Urothelium cell line (cell line): ENCODE measurements at regions not wholly inside any gene's neighbourhood (a gene's known extent, or its start where the extent isn't known, plus 50 kb on each side); places are given as distances from the start of the nearest gene placed in this dataset.
"Not testable (repeated sequence)": the region's sequence is repeated elsewhere in the genome, so short reads cannot be mapped to it uniquely, and the experiment has no call there.

Source experiments
- DNase-seq: peaks from one replicate; pipeline ENCODE4 v3.0.0; 2011; ENCODE audit warnings: low spot score, mixed read lengths
- FAIRE-seq: peaks from 2 replicates; lab custom pipeline; 2011; peaks lifted over from hg19 to GRCh38; lab: Jason Lieb, UNC

DNA sequence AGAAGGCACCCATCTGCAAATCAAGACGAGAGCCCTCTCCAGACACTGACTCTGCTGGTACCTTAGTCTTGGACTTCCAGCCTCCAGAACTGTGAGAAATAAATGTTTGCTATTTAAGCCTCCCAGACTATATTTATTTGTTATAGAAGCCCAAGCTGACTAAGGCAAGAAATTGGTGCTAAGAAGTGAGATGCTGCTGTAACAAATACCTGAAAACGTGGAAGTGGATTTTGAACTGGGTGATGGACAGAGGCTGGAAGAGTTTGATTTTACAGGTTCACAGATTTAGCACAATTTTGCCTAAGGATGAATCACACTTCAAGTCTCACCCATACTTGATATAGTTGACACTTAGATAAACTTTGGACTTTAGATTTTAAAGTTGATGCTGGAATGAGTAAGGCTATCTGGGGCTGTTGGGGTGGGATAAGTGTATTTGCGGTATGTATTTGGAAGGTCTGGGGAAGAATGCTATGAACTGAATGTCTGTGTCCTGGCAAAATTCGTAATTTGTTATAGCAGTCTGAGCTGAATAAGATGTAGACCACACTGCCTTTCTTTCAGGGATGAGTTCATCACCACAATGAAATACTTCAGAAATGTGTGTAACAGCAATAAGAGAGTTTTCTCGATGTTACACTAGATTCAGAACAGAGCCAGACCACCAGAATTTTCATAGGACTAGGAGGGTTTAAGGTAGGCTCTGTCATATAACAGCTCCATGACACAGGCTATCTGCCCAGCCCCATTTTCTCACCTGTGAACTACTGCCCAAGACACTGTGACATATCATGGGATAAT, 120.5 kb upstream of the LMCD1 start:
- DNase-seq = no peak
- no peak for FAIRE-seq

DNA sequence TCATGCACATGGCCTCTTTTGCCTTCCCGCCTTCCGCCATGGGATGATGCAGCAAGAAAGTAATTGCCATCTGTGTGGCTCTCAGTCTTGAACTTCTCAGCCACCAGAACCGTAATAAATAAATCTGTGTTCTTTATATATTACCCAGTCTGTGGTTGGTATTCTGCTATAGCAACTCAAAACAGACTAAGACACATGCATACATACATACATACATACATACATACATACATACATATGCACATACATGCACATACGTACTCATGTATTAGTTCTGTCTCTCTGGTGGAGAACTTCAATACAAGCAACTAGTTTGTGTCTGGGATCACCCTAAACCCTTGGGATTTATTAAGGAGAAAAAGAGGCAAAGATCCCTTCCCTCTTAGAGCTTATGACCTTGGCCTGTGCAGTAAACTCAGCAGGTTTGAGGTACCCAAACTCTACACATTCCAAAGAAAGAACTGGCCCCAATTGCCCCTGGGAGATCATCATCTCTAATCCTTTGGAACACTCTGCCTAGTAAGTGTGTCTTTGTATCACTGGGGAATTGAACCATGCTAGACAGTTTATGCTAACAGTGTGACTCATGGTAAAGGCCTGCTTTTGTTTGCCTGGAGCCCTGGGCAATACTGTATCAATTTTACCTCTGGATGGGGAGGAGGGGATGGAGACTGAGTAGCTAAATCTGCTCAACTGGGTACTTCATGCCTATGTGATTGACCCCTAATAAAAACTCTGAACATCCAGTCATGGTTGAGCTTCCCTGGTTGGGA, 115.6 kb upstream of the LMCD1 start:
- FAIRE-seq = no peak
- DNase-seq = peak; percentile 9

DNA sequence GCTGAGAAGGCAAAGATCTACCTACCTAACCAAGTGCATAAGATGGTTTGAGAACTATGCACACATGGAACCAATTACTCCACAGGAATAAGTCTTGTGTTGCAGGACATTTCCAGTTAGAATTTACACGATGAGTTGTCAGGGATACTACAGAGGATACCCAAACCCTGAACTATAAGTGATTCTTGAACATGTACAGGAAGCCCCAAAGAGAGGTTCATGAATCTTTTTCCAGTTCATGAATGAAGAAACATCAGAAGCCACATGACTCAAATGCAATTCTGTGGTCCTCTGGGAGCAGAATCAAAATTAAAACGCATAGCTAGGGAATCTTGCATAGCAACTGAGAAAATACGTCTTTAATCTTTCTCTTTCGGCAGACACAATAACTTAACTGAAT, 114.1 kb upstream of the LMCD1 start:
- DNase-seq (no peak), FAIRE-seq (no peak)

DNA sequence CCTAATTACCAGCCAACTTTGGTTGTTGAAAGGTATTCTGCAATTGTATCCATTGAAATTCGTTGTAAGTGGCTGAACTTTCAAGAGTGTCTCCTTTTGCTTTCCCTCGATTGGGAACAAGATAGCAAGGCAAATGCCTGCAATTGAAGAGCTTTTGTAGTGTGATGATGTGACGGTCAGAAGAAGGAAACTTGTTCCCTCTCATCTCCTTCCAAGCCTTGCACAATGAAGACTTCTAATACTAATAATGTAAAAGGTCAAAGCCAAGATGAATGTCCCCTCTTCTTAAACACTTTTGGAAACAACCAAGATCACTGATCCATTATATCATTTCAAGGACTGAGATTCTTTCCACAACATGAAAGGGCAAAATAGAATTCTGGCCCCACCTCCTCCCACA, 101.9 kb upstream of the LMCD1 start:
- DNase-seq (no peak), FAIRE-seq (no peak)

DNA sequence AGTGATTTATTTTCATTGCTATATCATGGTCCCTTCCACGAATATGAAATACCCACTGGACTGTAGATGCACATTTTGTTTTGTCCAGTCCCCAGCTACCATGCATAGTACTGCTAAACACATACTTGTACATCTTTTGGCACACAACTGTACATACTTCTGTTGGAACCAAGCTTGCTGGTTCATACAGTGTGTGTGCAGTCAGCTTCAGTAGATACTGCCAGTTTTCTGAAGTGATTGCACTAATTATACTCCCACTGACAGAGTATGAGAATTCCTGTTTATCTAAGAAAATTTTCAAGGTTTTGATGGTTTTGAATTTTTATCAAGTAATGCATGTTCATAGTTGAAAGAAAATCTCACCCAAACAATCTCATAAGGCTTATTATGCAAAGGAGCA, 100.7 kb upstream of the LMCD1 start:
- no peak for FAIRE-seq

DNA sequence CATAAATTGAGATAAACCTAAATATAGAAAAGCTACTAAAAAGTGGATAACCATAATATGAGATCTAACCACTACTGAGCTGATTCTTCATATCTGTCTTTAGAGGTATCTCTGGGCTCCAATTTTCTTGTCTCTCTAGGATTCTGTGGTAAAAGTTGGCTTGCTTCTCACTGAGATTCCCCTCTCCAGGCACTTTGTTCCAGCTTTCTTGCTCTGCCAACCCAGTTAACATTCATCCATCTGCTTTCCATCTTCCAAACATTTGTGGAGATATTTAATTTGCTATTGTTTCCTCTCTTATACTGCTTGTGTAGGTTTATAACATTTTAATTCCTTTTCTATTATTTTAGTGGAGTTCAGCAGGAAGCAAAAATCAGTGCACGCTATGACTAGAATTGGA, 97.6 kb upstream of the LMCD1 start:
- DNase-seq = no peak
- FAIRE-seq = no peak

More for the DNA sequence above, 100.7 kb upstream of the LMCD1 start:
- no peak for DNase-seq

DNA sequence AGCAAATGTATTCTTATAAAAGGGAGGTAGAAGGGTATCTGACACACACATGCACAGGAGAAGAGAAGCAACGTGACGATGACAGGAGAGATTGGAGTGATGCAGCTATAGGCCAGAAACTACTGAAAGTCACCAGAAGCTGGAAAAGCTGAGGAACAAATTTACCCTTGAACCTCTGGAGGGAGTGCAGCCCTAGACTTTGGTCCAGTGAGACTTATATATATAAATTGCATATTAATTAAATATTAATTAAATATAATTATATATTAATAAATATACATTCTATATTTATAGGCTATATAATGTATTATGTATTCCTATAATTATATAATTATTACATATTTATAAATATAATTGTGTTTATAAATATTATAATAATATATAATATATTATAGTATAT, 96.5 kb upstream of the LMCD1 start:
- FAIRE-seq (no peak), DNase-seq (no peak)

DNA sequence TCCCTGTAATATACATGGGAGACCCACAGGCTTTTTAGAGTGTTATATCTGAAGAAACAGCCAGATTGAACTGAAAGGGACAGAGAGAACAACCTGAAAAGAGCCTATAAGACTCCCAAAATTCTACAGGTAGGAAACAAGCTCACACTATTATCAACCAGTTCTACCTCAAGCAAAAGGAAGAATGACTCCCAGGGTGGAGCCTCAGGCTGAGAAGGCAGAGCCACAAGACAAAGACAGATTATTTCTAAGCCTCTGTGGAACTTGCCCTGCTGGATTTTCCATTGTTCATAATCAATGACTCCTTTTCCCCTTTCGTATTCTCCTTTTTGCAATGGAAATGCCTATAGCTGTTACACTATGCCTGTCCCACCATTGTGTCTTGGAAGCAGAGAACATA, 95.1 kb upstream of the LMCD1 start:
- DNase-seq (no peak), FAIRE-seq (no peak)

DNA sequence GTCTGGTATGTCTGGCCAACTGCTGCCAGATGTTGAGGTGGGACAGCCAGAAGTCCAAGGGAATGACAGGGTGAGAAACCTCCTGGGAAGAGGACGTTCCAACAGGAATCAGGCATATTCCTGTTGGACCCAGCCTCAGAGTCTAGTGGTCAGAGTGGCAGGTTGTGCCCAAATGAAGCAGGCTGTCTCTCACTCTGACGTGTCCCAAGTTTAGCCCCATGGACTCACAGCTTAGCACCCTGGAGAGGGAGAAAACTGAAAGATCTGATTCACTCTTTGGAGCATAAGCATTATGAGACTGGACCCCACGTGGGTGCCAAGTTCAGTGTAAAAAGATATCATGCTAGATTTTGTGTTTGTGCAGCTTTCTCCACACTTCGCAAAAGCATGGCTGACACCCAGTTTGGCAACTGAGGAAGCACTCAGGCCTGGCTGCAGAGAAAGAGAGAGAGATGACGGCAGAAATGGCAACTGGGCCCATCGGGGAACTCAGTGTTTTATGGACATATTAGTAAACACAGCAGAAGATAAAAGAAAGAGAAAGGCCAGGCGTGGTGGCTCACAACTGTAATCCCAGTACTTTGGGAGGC, 88.2 kb upstream of the LMCD1 start:
- no peak for FAIRE-seq

DNA sequence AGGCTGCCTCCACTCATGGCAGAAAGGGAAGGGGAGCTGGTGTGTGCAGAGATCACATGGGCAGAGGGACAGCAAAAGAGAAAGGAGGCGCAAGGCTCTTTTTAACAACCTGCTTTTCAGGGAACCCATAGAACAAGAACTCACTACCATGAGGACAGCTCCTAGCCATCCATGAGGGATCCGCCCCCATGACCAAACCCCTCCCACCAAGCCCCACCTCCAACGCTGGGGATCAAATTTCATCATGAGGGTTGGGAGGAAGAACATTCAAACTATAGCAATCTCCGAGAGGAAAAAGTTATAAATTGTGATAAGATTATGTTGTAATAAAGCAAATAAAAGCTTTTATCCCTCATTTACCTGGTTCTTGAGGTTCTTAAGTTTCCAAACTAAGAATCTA, 84.7 kb upstream of the LMCD1 start:
- FAIRE-seq (no peak), DNase-seq (no peak)

More for the DNA sequence above, 88.2 kb upstream of the LMCD1 start:
- DNase-seq = no peak

DNA sequence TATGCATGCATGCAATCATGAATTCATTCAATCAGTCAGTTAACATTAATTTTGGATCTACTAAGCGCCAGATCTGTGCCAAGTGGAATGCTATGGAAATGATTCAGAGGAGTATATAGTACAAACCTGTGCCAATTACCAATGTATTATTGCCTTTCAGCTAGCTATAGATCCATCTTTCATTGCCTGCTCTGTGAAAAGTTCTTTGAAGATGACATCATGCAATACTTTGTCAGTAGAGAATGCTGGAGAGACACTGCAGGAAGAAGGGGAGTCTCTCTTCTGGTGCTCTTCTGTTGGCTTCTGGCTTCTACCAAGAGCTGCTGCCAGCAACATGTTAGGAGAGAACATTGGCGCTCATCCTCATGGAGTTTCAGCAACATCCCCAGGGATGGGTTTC, 81.0 kb upstream of the LMCD1 start:
- DNase-seq (no peak), FAIRE-seq (peak; percentile 42)

DNA sequence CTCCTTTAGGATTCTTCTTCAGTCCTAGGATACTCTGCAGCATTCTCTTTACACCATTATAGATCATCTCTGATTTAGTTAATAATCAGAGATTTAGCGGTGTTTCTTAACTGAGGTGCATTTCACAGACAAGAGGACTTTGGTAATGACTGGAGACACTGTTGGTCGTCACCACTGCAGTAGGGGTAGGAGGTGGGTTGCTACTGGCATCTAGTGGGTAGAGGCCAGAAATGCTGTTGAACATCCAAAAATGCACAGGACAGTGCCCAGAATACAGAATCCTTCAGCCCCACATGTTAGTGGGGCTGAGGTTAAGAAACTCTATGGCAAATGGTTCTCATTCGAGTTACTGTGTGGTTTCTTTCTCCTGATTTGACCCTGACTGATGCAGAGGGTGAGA, 80.4 kb upstream of the LMCD1 start:
- FAIRE-seq (no peak), DNase-seq (no peak)

DNA sequence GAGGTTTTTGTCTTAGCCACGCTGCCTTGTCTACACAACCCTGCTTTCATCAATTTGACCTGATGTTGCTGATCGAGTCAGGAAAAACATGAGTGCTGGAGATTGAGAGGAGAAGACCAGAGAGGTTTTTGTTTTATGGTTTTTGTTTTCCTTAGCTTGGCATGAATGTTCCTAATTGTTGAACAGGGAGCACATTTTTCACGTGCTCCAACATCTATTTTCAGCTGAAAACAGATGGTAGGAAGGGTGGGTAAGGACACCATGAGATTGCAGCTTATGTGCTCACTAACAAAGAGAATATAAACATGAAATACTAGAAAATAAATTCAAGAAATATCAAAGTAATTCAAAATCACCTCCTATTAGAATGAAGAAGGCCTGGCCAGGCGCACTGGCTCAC, 79.9 kb upstream of the LMCD1 start:
- no peak for DNase-seq
- FAIRE-seq = no peak

DNA sequence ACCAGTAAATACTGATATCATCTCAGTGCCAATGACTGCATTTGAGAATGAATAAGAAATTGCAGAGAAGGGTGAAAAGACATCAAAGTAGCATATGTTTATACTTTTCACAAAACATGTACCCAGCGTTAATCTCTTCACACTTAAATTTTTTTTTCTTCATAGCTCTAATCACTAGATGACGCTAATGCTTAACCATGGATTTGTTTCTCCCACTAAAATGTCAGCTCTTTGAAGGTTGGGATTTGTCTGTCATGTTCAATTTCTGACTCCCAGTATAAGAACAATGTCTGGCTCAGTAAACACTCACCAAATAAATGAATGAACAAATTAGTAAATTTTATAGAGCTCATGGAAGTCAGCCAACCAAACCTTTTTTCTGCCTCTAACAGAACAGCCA, 78.3 kb upstream of the LMCD1 start:
- no peak for FAIRE-seq
- DNase-seq = no peak

DNA sequence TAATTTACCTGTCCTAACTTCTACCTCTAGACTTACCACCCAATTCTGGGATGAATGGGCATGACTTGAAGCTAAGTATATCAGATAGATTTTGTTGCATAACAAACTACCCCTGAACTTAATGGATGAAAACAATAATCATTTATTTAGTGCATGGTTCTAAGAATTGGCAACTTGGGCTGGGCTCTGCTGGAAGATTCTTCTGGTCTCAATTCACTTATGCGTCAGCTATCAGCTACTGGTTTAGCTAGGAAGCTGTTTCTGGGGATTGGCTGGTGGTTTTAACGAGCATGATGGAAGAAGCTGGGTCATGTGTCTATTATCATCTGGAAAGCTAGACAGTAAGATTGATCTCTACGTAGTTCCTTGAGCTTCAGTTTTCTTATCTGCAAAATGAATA, 77.3 kb upstream of the LMCD1 start:
- no peak for FAIRE-seq
- DNase-seq = no peak

DNA sequence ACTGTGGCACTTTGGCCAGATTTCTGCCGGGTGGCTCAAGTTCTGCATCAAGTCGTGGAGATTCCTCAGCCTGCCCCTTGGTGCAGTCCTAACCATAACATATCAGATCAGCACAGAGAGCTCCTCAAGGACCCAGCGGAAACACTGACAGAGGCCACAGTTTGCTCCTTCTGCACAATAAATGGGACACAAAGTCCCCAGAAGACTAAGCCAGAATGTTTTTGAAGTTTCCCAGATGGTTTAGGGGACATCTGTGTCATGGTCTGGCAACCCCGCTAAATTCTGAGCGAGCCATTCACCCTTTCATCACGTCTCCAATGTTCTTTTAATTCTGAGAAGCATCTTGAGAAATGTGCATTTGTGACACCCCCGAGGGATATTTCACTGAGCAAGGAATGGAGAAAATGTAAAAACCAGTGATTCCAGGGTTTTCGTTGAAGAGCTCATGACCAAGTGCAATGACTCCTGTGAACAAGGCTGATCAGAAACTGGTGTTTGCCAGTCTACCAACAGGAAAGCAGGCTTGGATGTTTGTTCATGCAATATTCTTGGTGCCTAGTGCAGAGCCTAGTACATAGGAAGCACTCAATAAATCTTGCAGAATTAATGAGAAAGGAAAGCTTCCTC, 64.8 kb upstream of the LMCD1 start:
- DNase-seq (no peak), FAIRE-seq (no peak)

DNA sequence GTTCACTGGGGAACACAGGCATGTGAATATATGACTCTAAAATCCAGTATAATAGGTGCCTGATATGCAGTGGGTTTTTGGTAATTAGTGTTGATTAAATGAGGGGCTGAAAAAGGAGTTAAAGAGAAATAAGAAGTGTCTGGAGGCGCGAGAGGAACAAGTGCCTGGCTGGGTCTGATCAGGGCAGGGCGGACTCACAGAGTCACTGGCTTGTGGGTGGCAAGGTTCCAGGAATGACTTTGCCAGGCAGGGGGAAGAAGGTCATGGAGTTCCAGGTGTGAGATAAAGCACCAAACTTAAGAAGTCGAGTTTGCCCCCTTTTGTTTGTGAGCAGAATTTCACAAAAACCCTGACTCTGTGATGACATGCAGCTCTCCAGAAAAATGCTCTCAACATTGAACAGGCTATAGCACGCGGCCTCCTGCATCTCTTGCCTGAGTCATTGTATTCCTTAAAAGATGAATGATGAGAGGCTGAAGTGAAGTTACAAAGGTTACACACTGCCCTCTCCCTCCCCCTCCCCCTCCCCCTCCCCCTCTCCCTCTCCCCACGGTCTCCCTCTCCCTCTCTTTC, 63.0 kb upstream of the LMCD1 start:
- DNase-seq (no peak), FAIRE-seq (no peak)

DNA sequence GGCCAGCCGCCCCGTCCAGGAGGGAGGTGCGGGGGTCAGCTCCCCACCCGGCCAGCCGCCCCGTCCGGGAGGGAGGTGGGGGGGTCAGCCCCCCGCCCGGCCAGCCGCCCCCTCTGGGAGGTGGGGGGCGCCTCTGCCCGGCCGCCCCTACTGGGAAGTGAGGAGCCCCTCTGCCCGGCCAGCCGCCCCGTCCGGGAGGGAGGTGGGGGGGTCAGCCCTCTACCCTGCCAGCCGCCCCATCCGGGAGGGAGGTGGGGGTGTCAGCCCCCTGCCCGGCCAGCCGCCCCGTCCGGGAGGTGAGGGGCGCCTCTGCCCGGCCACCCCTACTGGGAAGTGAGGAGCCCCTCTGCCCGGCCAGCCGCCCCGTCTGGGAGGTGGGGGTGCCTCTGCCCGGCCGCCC, 61.5 kb upstream of the LMCD1 start:
- not testable (repeated sequence) for FAIRE-seq, DNase-seq

DNA sequence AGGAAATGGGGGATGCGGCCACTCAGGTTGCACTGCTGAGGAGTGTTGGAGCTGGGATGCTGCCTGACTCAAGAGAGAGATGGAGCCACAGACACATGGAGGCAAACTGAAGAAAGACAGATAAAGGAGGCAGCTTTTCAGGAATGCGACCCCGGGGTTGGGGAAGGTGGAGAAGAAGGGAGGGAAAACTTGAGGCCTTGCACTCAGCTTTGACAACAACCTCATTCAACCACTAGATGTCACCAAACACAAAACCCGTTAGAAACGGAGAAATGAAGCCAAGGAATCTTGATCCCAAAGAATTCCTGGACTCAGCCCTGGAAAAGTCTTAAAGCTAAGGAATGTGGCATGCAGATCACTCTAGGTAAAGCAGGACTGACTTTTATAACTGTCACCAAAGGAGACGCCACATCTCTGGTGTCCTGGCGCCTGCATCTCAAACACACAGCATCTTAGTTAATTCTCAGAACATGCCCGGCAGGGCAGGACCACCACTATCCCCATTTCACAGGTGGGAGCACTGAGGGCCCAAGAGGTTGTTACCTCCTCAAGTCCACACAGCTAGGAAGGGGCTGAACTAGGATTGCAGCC, 59.6 kb upstream of the LMCD1 start:
- peak; percentile 72 for DNase-seq
- FAIRE-seq = no peak

DNA sequence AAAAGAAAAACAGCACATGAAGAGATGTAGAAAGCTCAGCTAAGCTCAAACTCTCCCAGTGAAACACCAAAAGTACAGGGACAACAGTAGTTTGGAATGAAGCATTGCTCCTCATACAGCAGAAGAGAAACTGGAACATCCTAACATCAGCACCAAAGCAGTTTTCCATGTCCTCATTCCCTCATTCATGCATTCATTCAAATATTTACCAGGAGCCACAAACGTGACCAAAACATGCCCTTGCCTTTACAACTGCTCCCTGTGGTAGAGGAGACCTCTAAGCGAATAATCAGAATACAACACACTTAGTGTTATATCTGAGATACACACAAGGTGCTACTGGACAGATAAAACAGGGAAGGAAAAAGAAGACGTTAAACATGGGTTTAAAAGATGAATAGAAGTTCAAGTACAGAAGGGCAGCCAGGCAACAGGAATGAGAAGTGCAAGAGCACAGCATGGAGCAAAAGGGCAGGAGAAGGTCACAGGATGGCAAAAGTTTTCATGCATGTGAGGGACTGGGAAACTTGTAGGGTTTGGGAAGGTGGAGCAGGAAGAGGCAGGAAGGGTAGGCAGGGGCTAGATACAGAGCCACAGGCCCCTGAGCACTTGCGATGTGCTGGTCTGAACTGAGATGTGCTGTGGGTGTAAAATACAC, 58.5 kb upstream of the LMCD1 start:
- FAIRE-seq = no peak

More for the DNA sequence above, 58.5 kb upstream of the LMCD1 start:
- DNase-seq = no peak
